IMR-90 (cell line): ENCODE measurements at regions not wholly inside any gene's neighbourhood (a gene's known extent, or its start where the extent isn't known, plus 50 kb on each side); places are given as distances from the start of the nearest gene placed in this dataset.

ENCODE experiments used
- ATAC-seq: fragments of 200-7000 bp; cut with Tn5 transposase; 2 replicates; pipeline ENCODE4 v1.9.1; 2020; ENCODE audit warnings: low read depth, mild to moderate bottlenecking, moderate library complexity
- BruUV-seq: library from RNA; stranded (reverse); fragments of 400-500 nt; replicated peaks from 2 replicates; lab custom pipeline; 2021; lab: Mats Ljungman, UMichigan
- CTCF ChIA-PET: fragments of 300-600 bp; formaldehyde crosslinking; extraction: SDS; loops from one replicate; lab custom pipeline; 2021; ENCODE audit warnings: antibody characterized with exemption; lab: Yijun Ruan, JAX
- POLR2A ChIA-PET: fragments of 300-600 bp; sonication (Branson Sonifier 250); formaldehyde crosslinking; loops from one replicate; lab custom pipeline; 2022; ENCODE audit warnings: antibody characterized with exemption; ENCODE audit not compliant: unreplicated experiment; lab: Charles Lee
- DNase-seq: peaks from one replicate; pipeline ENCODE4 v3.0.0; 2013
- H2AFZ ChIP-seq: replicated peaks from 2 replicates; pipeline ENCODE3; 2013; ENCODE audit warnings: low read length, mild to moderate bottlenecking; ENCODE audit not compliant: poor library complexity
- H2AK5ac ChIP-seq: 2 replicates; pipeline ENCODE4 v1.6.1; 2013; ENCODE audit warnings: low read depth, low read length, inconsistent platforms
- H2AK9ac ChIP-seq: replicated peaks from 2 replicates; pipeline ENCODE3; 2013; ENCODE audit warnings: mild to moderate bottlenecking, low read depth, low read length, moderate library complexity; ENCODE audit not compliant: poor library complexity
- H2BK120ac ChIP-seq: 2 replicates; pipeline ENCODE4 v1.6.1; 2013; ENCODE audit warnings: low read depth, low read length, inconsistent platforms
- H2BK15ac ChIP-seq: 3 replicates; pipeline ENCODE4 v1.6.1; 2013; ENCODE audit warnings: low read depth, low read length, inconsistent platforms
- H2BK20ac ChIP-seq: 2 replicates; pipeline ENCODE4 v1.6.1; 2013; ENCODE audit warnings: low read depth, mild to moderate bottlenecking, inconsistent platforms, low read length, moderate library complexity
- H2BK5ac ChIP-seq: 2 replicates; pipeline ENCODE4 v1.6.1; 2013; ENCODE audit warnings: mild to moderate bottlenecking, low read depth, low read length, inconsistent platforms; ENCODE audit not compliant: poor library complexity, severe bottlenecking
- H3K14ac ChIP-seq: replicated peaks from 2 replicates; pipeline ENCODE4 v1.6.1; 2013; ENCODE audit warnings: low read depth, low read length, inconsistent platforms
- H3K18ac ChIP-seq: 2 replicates; pipeline ENCODE4 v1.6.1; 2013; ENCODE audit warnings: low read depth, low read length, control low read depth
- H3K23ac ChIP-seq: 2 replicates; pipeline ENCODE4 v1.6.1; 2013; ENCODE audit warnings: low read depth, low read length, inconsistent platforms
- H3K27ac ChIP-seq: 2 replicates; pipeline ENCODE4 v1.5.1; 2013; ENCODE audit warnings: mild to moderate bottlenecking, control low read depth, low read length; ENCODE audit not compliant: insufficient read depth
- H3K27me3 ChIP-seq: 2 replicates; pipeline ENCODE4 v1.6.1; 2013; ENCODE audit warnings: low read length; ENCODE audit not compliant: control insufficient read depth, insufficient read depth
- H3K36me3 ChIP-seq: 2 replicates; pipeline ENCODE4 v1.6.1; 2013; ENCODE audit warnings: low read length, mixed read lengths; ENCODE audit not compliant: control insufficient read depth, insufficient read depth
- H3K4ac ChIP-seq: 2 replicates; pipeline ENCODE4 v1.6.1; 2013; ENCODE audit warnings: low read depth, low read length, inconsistent platforms
- H3K4me1 ChIP-seq: 2 replicates; pipeline ENCODE4 v1.6.1; 2013; ENCODE audit warnings: low read length, mixed read lengths; ENCODE audit not compliant: control insufficient read depth, insufficient read depth
- H3K4me2 ChIP-seq: 2 replicates; pipeline ENCODE4 v1.6.1; 2013; ENCODE audit warnings: low read depth, mild to moderate bottlenecking, control low read depth, low read length, moderate library complexity
- H3K4me3 ChIP-seq: 2 replicates; pipeline ENCODE4 v1.5.1; 2013; ENCODE audit warnings: low read depth, mild to moderate bottlenecking, control low read depth, low read length, moderate library complexity; ENCODE audit not compliant: insufficient read depth
- H3K56ac ChIP-seq: 2 replicates; pipeline ENCODE4 v1.6.1; 2013; ENCODE audit warnings: low read length, inconsistent platforms; ENCODE audit not compliant: insufficient read depth; ENCODE audit errors: extremely low read depth
- H3K79me1 ChIP-seq, 2 experiments: 2 replicates each; pipeline ENCODE4 v1.6.1; 2013; ENCODE audit warnings: low read length in 2 of 2, inconsistent platforms in 1 of 2, low read depth in 1 of 2
- H3K9ac ChIP-seq: 2 replicates; pipeline ENCODE4 v1.6.1; 2013; ENCODE audit warnings: low read depth, low read length, control low read depth
- H3K9me1 ChIP-seq: 2 replicates; pipeline ENCODE4 v1.6.1; 2013; ENCODE audit warnings: low read length, inconsistent platforms; ENCODE audit not compliant: insufficient read depth
- H3K9me3 ChIP-seq: 2 replicates; pipeline ENCODE4 v1.6.1; 2013; ENCODE audit warnings: low read length; ENCODE audit not compliant: control insufficient read depth, insufficient read depth
- H4K20me1 ChIP-seq: 2 replicates; pipeline ENCODE4 v1.6.1; 2013; ENCODE audit warnings: low read length, inconsistent platforms; ENCODE audit not compliant: insufficient read depth
- H4K5ac ChIP-seq: 2 replicates; pipeline ENCODE4 v1.6.1; 2013; ENCODE audit warnings: mild to moderate bottlenecking, low read depth, low read length, control low read depth
- H4K8ac ChIP-seq, 2 experiments: 2 replicates each; pipeline ENCODE4 v1.6.1; 2013; ENCODE audit warnings: low read depth in 2 of 2, low read length in 2 of 2, control low read depth in 1 of 2, inconsistent platforms in 1 of 2
- H4K91ac ChIP-seq: 2 replicates; pipeline ENCODE4 v1.6.1; 2013; ENCODE audit warnings: low read depth, low read length, inconsistent platforms; ENCODE audit not compliant: insufficient read depth
- BHLHE40 ChIP-seq: fragments of 150-350 bp; IDR thresholded peaks from 2 replicates; pipeline ENCODE4 v1.6.1; 2016; ENCODE audit warnings: mild to moderate bottlenecking, low read depth, low read length
- CEBPB ChIP-seq: IDR thresholded peaks from 2 replicates; pipeline ENCODE4 v1.6.1; 2012; ENCODE audit warnings: low read depth, low read length, improper control_type of control experiment
- CHD1 ChIP-seq: IDR thresholded peaks from 2 replicates; pipeline ENCODE4 v1.6.1; 2012; ENCODE audit warnings: low read depth, low read length, improper control_type of control experiment
- FOS ChIP-seq: fragments of 150-350 bp; IDR thresholded peaks from 2 replicates; pipeline ENCODE4 v1.6.1; 2016; ENCODE audit warnings: low read depth, low read length
- MAFK ChIP-seq: IDR thresholded peaks from 2 replicates; pipeline ENCODE4 v1.6.1; 2012; ENCODE audit warnings: low read depth, low read length, improper control_type of control experiment
- MAZ ChIP-seq: IDR thresholded peaks from 2 replicates; pipeline ENCODE4 v1.6.1; 2012; ENCODE audit warnings: low read depth, mild to moderate bottlenecking, low read length, improper control_type of control experiment, moderate library complexity, borderline replicate concordance
- MXI1 ChIP-seq: IDR thresholded peaks from 2 replicates; pipeline ENCODE4 v1.6.1; 2012; ENCODE audit warnings: low read depth, mild to moderate bottlenecking, low read length, moderate library complexity, borderline replicate concordance
- NFE2L2 ChIP-seq: fragments of 150-350 bp; IDR thresholded peaks from 2 replicates; pipeline ENCODE4 v1.6.1; 2016; ENCODE audit warnings: low read depth, mild to moderate bottlenecking, low read length
- POLR2A ChIP-seq: IDR thresholded peaks from 2 replicates; pipeline ENCODE4 v1.6.1; 2012; ENCODE audit warnings: mild to moderate bottlenecking, low read depth, low read length
- RAD21 ChIP-seq: IDR thresholded peaks from 2 replicates; pipeline ENCODE4 v1.6.1; 2012; ENCODE audit warnings: low read length, improper control_type of control experiment
- RCOR1 ChIP-seq: IDR thresholded peaks from 2 replicates; pipeline ENCODE4 v1.6.1; 2012; ENCODE audit warnings: mild to moderate bottlenecking, low read length, improper control_type of control experiment; ENCODE audit not compliant: insufficient replicate concordance
- RFX5 ChIP-seq: IDR thresholded peaks from 2 replicates; pipeline ENCODE4 v1.8.0; 2012; ENCODE audit warnings: low read depth, mild to moderate bottlenecking, low read length, moderate library complexity
- SMC3 ChIP-seq: fragments of 150-350 bp; IDR thresholded peaks from 2 replicates; pipeline ENCODE4 v1.6.1; 2016; ENCODE audit warnings: low read depth, mild to moderate bottlenecking, antibody characterized with exemption, low read length, moderate library complexity
- WGBS, 2 experiments: methylation state at CpG; one replicate each; pipeline versions ENCODE4 v1.1.5 to v1.1.7; 2013; ENCODE audit warnings: missing lambda C conversion rate in 2 of 2; ENCODE audit not compliant: insufficient read length in 1 of 2; ENCODE audit errors: extremely low coverage in 2 of 2; 5-methylcytosine and 5-hydroxymethylcytosine counted together
- dilution Hi-C: fragments of 300-500 bp; cut with HindIII; formaldehyde crosslinking; loops from one replicate; pipeline ENCODE4 v1.14.3; 2018; ENCODE audit warnings: low sequenced_read_pairs; ENCODE audit not compliant: unreplicated experiment
- in situ Hi-C: fragments of 300-500 bp; cut with MboI; formaldehyde crosslinking; loops from 3 replicates; pipeline ENCODE4 v1.14.3; 2019; ENCODE audit warnings: low sequenced_read_pairs, inconsistent platforms, mixed read lengths
- intact Hi-C: fragments of 100-400 bp; cut with micrococcal nuclease; formaldehyde crosslinking; loops from 2 replicates; pipeline ENCODE4 v1.10.0; 2022
- TF ChIP-seq, protein P1 (sequence below): fragments of 150-350 bp; IDR thresholded peaks from 2 replicates; pipeline ENCODE4 v1.6.1; 2016; ENCODE audit warnings: low read depth, mild to moderate bottlenecking, low read length, moderate library complexity, borderline replicate concordance
- TF ChIP-seq, protein P2 (sequence below): conservative IDR thresholded peaks from 2 replicates; pipeline ENCODE4 v1.5.1; 2012; ENCODE audit warnings: mild to moderate bottlenecking, low read depth, low read length, improper control_type of control experiment
- TF ChIP-seq, protein P3 (sequence below): fragments of 150-350 bp; IDR thresholded peaks from 2 replicates; pipeline ENCODE4 v1.6.1; 2017; ENCODE audit warnings: mild to moderate bottlenecking, antibody characterized with exemption, low read length, low read depth

DNA sequence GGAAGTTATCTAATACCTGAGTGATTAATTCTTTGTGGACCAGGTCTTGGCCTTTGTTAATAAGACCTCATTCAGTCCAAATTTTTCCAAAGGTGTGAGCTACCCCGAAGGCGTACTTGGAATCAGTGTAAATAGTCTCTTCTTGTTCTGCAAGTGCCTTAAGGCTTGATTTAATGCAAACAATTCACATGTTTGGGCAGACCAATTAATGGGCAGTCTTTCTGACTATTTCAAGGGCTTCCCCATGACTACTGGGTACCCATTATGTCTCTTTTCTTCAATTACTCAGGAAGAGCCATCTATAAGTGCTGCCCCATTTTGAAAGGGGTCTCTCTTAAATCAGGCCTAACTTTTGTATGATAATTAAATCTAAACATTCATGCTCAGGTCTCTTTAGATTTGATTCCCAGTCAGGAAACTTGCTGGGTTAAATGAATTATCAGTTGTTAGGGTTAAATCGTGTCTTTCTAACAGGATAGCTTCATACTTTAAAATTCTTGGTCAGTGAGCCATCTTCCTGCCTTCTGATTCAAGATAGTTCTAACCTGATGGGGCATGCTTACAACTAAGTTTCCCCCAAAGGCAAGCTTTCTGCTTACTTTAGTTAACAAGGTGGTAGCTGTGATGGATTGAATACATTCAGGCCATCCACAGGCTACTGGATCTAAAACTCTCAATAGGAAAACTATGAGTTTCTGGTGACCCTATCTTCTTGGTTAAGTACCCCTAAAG lies 179.6 kb downstream of the CCNG2 start:
- Histone ChIP-seq H3K27ac (no peak overlapping the region), H2BK20ac (no peak overlapping the region), H2BK120ac (no peak overlapping the region), H3K14ac (no peak overlapping the region), H3K9me1 (no peaks in the 10 kb centered on the region), H3K56ac (no peak overlapping the region), H3K4me2 (no peak overlapping the region), H2AK9ac (no peak overlapping the region), H3K9me3 (peaks cover 9% of the 10 kb centered on the region), H3K9ac (no peak overlapping the region), H3K27me3 (no peaks in the 10 kb centered on the region), H2BK15ac (no peak overlapping the region), H4K20me1 (no peaks in the 10 kb centered on the region), H3K4ac (no peak overlapping the region), H4K91ac (no peak overlapping the region), H3K23ac (no peak overlapping the region), H3K18ac (no peak overlapping the region), H3K79me1 (no peaks in the 10 kb centered on the region), H2BK5ac (no peak overlapping the region), H3K4me1 (no peaks in the 10 kb centered on the region), H4K8ac (no peak overlapping the region), H3K4me3 (no peak overlapping the region), H2AFZ (no peak overlapping the region), H4K5ac (no peak overlapping the region), H3K36me3 (no peaks in the 10 kb centered on the region), H2AK5ac (no peak overlapping the region)
- intact Hi-C loops = no loop called here
- no TSS peak for BruUV-seq
- dilution Hi-C loops = no loop called here
- no CpG with 5 or more reads among the region's 3 CpGs for WGBS, 2 experiments
- ChIA-PET CTCF (no interaction called here), POLR2A (no interaction called here)
- TF ChIP-seq CEBPB (no peak), POLR2A (no peak), SMC3 (no peak), CHD1 (no peak), RCOR1 (no peak), MAZ (no peak), BHLHE40 (no peak), FOS (no peak), RFX5 (no peak), MXI1 (no peak), MAFK (no peak), RAD21 (no peak), NFE2L2 (no peak)
- TF ChIP-seq, protein P1, sequence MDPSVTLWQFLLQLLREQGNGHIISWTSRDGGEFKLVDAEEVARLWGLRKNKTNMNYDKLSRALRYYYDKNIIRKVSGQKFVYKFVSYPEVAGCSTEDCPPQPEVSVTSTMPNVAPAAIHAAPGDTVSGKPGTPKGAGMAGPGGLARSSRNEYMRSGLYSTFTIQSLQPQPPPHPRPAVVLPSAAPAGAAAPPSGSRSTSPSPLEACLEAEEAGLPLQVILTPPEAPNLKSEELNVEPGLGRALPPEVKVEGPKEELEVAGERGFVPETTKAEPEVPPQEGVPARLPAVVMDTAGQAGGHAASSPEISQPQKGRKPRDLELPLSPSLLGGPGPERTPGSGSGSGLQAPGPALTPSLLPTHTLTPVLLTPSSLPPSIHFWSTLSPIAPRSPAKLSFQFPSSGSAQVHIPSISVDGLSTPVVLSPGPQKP = no peak
- TF ChIP-seq, protein P2, sequence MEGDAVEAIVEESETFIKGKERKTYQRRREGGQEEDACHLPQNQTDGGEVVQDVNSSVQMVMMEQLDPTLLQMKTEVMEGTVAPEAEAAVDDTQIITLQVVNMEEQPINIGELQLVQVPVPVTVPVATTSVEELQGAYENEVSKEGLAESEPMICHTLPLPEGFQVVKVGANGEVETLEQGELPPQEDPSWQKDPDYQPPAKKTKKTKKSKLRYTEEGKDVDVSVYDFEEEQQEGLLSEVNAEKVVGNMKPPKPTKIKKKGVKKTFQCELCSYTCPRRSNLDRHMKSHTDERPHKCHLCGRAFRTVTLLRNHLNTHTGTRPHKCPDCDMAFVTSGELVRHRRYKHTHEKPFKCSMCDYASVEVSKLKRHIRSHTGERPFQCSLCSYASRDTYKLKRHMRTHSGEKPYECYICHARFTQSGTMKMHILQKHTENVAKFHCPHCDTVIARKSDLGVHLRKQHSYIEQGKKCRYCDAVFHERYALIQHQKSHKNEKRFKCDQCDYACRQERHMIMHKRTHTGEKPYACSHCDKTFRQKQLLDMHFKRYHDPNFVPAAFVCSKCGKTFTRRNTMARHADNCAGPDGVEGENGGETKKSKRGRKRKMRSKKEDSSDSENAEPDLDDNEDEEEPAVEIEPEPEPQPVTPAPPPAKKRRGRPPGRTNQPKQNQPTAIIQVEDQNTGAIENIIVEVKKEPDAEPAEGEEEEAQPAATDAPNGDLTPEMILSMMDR = no peak
- TF ChIP-seq, protein P3, sequence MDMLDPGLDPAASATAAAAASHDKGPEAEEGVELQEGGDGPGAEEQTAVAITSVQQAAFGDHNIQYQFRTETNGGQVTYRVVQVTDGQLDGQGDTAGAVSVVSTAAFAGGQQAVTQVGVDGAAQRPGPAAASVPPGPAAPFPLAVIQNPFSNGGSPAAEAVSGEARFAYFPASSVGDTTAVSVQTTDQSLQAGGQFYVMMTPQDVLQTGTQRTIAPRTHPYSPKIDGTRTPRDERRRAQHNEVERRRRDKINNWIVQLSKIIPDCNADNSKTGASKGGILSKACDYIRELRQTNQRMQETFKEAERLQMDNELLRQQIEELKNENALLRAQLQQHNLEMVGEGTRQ = no peak
- no peak for ATAC-seq
- no peak for DNase-seq
- in situ Hi-C loops = no loop called here
